ENCODE measurements at regions not wholly inside any gene's neighbourhood (a gene's known extent, or its start where the extent isn't known, plus 50 kb on each side); places are given as distances from the start of the nearest gene placed in this dataset.

DNA sequence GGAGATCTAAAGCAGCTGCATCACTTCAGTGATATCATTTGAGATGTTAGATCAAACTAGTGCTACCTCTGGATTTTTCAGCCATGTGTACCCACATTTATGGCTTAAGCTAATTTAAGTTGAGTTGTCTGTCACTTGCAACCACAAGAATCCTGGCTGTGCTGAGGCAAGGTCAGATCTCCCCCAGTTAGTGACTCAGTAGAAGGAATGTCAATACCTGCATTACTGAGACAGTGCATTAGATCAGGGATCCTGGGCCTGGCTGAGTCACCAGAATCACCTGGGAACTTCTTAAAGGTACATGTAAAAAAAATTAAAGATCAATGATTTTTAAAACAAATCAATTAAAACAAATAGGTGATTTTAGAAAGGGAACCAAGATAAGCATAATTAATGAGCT, 84.6 kb upstream of the GRIN2B start:
- no peak for DNase-seq (ENCODE audit: low read depth)
- no peak overlapping the region for H3K4me3 ChIP-seq (ENCODE audit: low read depth, low read length)
- TF ChIP-seq, protein P1, sequence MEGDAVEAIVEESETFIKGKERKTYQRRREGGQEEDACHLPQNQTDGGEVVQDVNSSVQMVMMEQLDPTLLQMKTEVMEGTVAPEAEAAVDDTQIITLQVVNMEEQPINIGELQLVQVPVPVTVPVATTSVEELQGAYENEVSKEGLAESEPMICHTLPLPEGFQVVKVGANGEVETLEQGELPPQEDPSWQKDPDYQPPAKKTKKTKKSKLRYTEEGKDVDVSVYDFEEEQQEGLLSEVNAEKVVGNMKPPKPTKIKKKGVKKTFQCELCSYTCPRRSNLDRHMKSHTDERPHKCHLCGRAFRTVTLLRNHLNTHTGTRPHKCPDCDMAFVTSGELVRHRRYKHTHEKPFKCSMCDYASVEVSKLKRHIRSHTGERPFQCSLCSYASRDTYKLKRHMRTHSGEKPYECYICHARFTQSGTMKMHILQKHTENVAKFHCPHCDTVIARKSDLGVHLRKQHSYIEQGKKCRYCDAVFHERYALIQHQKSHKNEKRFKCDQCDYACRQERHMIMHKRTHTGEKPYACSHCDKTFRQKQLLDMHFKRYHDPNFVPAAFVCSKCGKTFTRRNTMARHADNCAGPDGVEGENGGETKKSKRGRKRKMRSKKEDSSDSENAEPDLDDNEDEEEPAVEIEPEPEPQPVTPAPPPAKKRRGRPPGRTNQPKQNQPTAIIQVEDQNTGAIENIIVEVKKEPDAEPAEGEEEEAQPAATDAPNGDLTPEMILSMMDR (conservative IDR thresholded peaks at IDR 0.05; ENCODE audit: low read depth, low read length), result no peak

DNA sequence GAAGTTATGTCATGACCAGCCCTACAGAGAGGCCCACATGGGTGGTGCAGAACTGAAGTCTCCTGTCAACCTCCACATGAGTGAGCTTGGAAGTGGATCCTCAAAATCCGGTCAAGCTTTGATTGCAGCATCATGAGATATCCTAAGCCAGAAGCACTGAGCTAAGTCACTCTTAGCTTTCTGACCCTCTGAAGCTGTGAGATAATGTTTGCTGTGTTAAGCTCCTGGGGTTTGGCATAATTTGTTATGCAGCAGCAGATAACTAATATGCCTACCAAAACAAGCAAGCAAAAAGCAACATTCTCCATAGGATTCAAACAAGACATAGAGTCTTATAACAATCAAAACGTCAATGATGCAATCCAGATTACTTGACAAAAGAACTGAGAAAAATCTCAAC, 87.6 kb upstream of the GRIN2B start:
- no peak overlapping the region for H3K4me3 ChIP-seq (ENCODE audit: low read depth, low read length)
- no peak for DNase-seq (ENCODE audit: low read depth)
- TF ChIP-seq, protein P1 (conservative IDR thresholded peaks at IDR 0.05; ENCODE audit: low read depth, low read length), result no peak

DNA sequence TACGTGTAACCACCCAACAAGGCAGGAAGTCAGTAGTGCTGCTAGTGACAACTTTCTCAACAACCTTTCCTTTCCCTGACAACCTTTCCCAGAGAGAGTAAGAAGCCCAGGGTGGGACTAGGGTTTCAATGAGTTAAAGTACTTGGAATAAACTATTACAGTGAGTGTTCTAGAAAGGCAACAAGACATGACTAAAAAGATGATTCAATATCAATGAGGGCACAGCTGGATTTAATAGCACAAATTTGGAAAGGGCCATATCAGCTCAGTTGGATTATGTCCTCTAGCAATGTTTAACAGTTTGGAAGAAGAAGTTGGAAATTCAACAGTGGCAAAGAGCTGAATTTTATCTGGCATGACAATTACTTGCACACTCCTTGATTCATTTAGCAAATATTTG, 90.4 kb upstream of the GRIN2B start:
- no peak overlapping the region for H3K4me3 ChIP-seq (ENCODE audit: low read depth, low read length)
- TF ChIP-seq, protein P1 (conservative IDR thresholded peaks at IDR 0.05; ENCODE audit: low read depth, low read length), result no peak
- no peak for DNase-seq (ENCODE audit: low read depth)

DNA sequence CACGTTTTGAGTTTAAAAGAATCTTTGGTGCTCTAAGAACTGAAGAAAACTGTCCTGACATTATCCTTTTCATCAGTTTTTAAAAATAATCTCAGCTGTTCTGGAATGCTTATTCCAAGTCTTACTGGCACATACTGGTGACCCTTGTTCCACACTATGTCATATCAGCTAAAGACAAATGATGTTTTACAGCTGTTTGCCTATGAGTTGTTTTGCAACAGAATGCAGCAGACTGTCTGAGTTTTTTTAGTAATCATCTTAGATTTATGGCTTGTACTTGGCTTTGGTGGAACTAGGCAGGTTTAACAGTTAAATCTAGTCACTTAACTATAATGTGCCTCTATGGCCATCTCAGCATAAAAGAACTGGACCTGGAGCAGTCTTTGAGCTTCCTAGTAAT, 91.6 kb upstream of the GRIN2B start:
- H3K4me3 ChIP-seq (ENCODE audit: low read depth, low read length), result no peak overlapping the region
- TF ChIP-seq, protein P1 (conservative IDR thresholded peaks at IDR 0.05; ENCODE audit: low read depth, low read length), result no peak
- no peak for DNase-seq (ENCODE audit: low read depth)

DNA sequence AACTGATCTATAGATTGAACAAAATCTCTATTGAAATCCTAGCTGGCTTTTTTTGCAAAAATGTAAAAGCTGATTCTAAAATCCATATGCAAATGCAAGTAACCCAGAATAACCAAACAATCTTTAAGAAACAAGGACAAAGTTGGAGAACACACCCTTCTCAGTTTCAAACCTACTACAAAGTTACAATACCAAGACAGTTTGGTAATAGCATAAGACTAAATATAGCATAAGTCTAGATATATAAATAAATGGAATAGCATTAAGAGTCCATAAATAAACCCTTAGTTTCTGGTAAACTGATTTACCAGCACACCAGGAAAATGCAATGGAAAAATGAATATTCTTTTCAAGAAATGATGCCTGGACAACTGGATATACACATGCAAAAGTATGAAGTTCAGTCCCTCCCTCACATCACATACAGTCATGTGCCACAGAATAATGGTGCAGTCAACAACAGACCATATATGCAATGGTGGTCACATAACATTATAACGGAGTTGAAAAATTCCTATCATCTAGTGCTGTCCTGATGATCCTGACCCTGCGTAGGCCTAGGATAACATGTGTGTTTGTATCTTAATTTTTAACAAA, 94.5 kb upstream of the GRIN2B start:
- TF ChIP-seq, protein P1 (conservative IDR thresholded peaks at IDR 0.05; ENCODE audit: low read depth, low read length), result no peak
- no peak for DNase-seq (ENCODE audit: low read depth)
- H3K4me3 ChIP-seq (ENCODE audit: low read depth, low read length), result no peak overlapping the region

DNA sequence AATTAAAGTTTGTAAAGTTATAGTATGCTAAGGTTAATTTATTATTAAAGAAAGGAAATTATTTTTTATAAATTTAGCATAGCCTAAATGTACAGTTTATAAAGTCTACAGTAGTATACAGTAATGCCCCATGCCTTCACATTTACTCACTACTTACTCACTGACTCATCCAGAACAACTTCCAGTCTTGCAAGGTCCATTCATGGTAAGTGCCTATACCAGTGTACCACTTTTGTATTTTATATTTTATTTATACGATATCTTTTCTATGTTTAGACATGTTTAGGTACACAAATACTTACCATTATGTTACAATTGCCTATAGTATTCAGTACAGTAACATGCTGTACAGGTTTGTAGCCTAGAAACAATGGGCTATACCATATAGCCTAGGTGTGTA, 95.1 kb upstream of the GRIN2B start:
- TF ChIP-seq, protein P1 (conservative IDR thresholded peaks at IDR 0.05; ENCODE audit: low read depth, low read length), result no peak
- H3K4me3 ChIP-seq (ENCODE audit: low read depth, low read length), result no peak overlapping the region
- DNase-seq (ENCODE audit: low read depth), result no peak

DNA sequence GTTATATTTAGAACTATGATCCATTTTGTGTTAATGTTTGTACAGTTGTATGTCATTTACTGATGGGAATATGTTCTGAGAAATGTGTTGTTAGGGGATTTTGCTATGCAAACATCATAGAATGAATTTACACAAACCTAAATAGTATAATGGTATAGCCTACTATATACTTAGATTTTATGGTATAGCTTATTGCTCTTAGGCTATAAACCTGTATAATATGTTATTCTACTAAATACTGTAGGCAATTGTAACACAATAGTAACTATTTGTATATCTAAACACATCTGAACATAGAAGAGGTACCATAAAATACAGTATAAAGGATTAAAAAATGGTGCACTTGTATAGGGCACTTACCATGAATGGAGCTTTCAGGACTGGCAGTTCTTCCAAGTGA, 105.4 kb upstream of the GRIN2B start:
- no peak for DNase-seq (ENCODE audit: low read depth)
- TF ChIP-seq, protein P1 (conservative IDR thresholded peaks at IDR 0.05; ENCODE audit: low read depth, low read length), result no peak
- no peak overlapping the region for H3K4me3 ChIP-seq (ENCODE audit: low read depth, low read length)
